ENCODE measurements at regions not wholly inside any gene's neighbourhood (a gene's known extent, or its start where the extent isn't known, plus 50 kb on each side); places are given as distances from the start of the nearest gene placed in this dataset.

- TF ChIP-seq CTCF (IDR thresholded peaks at IDR 0.05; ENCODE audit: control extremely low read depth in 1 of 3, insufficient read depth in 1 of 3, low read depth in 1 of 3, low read length in 3 of 3) (no peak), TAF1 (IDR thresholded peaks at IDR 0.05; ENCODE audit: low read depth, low read length) (no peak), SP2 (IDR thresholded peaks at IDR 0.05; ENCODE audit: low read length) (no peak), POLR2A (IDR thresholded peaks at IDR 0.05; ENCODE audit: control extremely low read depth in 1 of 2, low read depth in 2 of 2, low read length in 2 of 2) (no peak), HDAC2 (IDR thresholded peaks at IDR 0.05; ENCODE audit: borderline replicate concordance in 1 of 2, low read depth in 2 of 2, low read length in 2 of 2) (no peak), JUND (IDR thresholded peaks at IDR 0.05; ENCODE audit: low read length) (no peak), EZH2 (IDR thresholded peaks at IDR 0.05; ENCODE audit: low read depth, low read length, severe bottlenecking) (no peak), EP300 (IDR thresholded peaks at IDR 0.05; ENCODE audit: borderline replicate concordance in 1 of 2, low read depth in 2 of 2, low read length in 2 of 2) (no peak), RNF2 (IDR thresholded peaks at IDR 0.05; ENCODE audit: borderline replicate concordance, low read depth, low read length, missing control alignments, poor library complexity, severe bottlenecking) (no peak), MAX (IDR thresholded peaks at IDR 0.05) (no peak), BCL11A (IDR thresholded peaks at IDR 0.05; ENCODE audit: low read depth in 2 of 2, low read length in 2 of 2) (no peak), BACH1 (IDR thresholded peaks at IDR 0.05; ENCODE audit: low read length) (no peak), ZNF274 (IDR thresholded peaks at IDR 0.05; ENCODE audit: borderline replicate concordance, extremely low read depth, low read length) (no peak)
These were observed 268.6 kb upstream of the NCKAP5 start for GRCh38 chr2:133836691-133837345.

Measured in H1 (cell line).